ENCODE measurements at regions not wholly inside any gene's neighbourhood (a gene's known extent, or its start where the extent isn't known, plus 50 kb on each side); places are given as distances from the start of the nearest gene placed in this dataset.

DNA sequence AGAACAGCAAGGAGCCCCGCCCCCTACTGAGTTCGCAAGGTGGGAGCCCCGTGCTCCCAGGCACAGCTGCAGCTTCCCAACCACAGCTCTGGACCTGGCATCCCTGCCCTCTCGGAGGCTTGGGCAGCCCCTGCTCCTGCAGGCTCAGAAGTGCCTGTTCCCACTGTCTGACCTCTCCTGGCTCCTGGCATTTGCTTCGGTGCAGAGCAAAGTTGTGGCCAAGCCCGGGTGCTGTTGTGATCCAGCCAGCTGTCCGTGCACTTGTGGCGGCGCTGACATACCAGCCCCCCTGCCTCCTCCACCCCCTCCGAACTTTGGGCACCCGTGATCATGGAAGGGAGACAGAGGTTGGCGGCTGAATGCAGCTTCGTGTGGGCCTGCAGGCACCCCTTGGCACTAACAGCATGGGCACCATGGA, 1386.8 kb downstream of the PCDH9 start:
- no peak for ATAC-seq

DNA sequence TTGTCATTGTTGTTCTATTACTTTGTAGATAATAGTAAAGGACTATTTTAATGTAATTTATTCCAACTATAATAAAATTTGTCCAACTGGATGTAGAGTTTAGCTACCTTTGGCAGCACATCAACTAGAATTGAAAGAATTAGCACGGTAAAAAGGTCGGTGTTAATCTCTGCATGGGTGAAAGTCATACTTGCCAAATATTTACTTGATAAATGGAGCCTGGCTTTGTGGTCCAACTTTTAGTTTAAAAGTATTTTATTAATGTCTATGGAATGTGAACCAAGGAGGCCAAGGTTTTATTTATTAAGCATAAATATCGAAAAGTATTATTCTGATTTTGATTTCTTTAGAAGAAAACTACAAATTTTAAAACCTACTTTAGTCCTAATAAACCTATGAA, 1389.0 kb downstream of the PCDH9 start:
- TF ChIP-seq SNAI2 (CRISPR knock-in tag; IDR thresholded peaks at IDR 0.05): no peak
- no peak for TF ChIP-seq ESRRG (CRISPR knock-in tag; IDR thresholded peaks at IDR 0.05)
- no peak for TF ChIP-seq ZNF565 (CRISPR knock-in tag; conservative IDR thresholded peaks at IDR 0.05; ENCODE audit: low read depth)
- TF ChIP-seq, protein P1, sequence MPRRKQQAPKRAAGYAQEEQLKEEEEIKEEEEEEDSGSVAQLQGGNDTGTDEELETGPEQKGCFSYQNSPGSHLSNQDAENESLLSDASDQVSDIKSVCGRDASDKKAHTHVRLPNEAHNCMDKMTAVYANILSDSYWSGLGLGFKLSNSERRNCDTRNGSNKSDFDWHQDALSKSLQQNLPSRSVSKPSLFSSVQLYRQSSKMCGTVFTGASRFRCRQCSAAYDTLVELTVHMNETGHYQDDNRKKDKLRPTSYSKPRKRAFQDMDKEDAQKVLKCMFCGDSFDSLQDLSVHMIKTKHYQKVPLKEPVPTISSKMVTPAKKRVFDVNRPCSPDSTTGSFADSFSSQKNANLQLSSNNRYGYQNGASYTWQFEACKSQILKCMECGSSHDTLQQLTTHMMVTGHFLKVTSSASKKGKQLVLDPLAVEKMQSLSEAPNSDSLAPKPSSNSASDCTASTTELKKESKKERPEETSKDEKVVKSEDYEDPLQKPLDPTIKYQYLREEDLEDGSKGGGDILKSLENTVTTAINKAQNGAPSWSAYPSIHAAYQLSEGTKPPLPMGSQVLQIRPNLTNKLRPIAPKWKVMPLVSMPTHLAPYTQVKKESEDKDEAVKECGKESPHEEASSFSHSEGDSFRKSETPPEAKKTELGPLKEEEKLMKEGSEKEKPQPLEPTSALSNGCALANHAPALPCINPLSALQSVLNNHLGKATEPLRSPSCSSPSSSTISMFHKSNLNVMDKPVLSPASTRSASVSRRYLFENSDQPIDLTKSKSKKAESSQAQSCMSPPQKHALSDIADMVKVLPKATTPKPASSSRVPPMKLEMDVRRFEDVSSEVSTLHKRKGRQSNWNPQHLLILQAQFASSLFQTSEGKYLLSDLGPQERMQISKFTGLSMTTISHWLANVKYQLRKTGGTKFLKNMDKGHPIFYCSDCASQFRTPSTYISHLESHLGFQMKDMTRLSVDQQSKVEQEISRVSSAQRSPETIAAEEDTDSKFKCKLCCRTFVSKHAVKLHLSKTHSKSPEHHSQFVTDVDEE (CRISPR knock-in tag; IDR thresholded peaks at IDR 0.05): no peak
- no peak for TF ChIP-seq ARNTL (CRISPR knock-in tag; IDR thresholded peaks at IDR 0.05; ENCODE audit: borderline replicate concordance, low read depth)
- no peak for TF ChIP-seq GLIS3 (CRISPR knock-in tag; IDR thresholded peaks at IDR 0.05)
- TF ChIP-seq RARB (CRISPR knock-in tag; IDR thresholded peaks at IDR 0.05): no peak
- TF ChIP-seq PPARA (CRISPR knock-in tag; IDR thresholded peaks at IDR 0.05; ENCODE audit: borderline replicate concordance): no peak
- TF ChIP-seq ZFP30 (CRISPR knock-in tag; IDR thresholded peaks at IDR 0.05): no peak
- TF ChIP-seq, protein P2, sequence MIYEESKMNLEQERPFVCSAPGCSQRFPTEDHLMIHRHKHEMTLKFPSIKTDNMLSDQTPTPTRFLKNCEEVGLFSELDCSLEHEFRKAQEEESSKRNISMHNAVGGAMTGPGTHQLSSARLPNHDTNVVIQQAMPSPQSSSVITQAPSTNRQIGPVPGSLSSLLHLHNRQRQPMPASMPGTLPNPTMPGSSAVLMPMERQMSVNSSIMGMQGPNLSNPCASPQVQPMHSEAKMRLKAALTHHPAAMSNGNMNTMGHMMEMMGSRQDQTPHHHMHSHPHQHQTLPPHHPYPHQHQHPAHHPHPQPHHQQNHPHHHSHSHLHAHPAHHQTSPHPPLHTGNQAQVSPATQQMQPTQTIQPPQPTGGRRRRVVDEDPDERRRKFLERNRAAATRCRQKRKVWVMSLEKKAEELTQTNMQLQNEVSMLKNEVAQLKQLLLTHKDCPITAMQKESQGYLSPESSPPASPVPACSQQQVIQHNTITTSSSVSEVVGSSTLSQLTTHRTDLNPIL (CRISPR knock-in tag; IDR thresholded peaks at IDR 0.05; ENCODE audit: low read depth): no peak
- no peak for TF ChIP-seq BACH2 (CRISPR knock-in tag; IDR thresholded peaks at IDR 0.05; ENCODE audit: borderline replicate concordance)
- no peak for TF ChIP-seq TOX (CRISPR knock-in tag; IDR thresholded peaks at IDR 0.05; ENCODE audit: borderline replicate concordance)
- TF ChIP-seq, protein P3, sequence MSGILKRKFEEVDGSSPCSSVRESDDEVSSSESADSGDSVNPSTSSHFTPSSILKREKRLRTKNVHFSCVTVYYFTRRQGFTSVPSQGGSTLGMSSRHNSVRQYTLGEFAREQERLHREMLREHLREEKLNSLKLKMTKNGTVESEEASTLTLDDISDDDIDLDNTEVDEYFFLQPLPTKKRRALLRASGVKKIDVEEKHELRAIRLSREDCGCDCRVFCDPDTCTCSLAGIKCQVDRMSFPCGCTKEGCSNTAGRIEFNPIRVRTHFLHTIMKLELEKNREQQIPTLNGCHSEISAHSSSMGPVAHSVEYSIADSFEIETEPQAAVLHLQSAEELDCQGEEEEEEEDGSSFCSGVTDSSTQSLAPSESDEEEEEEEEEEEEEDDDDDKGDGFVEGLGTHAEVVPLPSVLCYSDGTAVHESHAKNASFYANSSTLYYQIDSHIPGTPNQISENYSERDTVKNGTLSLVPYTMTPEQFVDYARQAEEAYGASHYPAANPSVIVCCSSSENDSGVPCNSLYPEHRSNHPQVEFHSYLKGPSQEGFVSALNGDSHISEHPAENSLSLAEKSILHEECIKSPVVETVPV (CRISPR knock-in tag; IDR thresholded peaks at IDR 0.05): no peak
- no peak for TF ChIP-seq ISL1 (CRISPR knock-in tag; IDR thresholded peaks at IDR 0.05)
- no peak for TF ChIP-seq ZC3H10 (CRISPR knock-in tag; IDR thresholded peaks at IDR 0.05)
- TF ChIP-seq, protein P4, sequence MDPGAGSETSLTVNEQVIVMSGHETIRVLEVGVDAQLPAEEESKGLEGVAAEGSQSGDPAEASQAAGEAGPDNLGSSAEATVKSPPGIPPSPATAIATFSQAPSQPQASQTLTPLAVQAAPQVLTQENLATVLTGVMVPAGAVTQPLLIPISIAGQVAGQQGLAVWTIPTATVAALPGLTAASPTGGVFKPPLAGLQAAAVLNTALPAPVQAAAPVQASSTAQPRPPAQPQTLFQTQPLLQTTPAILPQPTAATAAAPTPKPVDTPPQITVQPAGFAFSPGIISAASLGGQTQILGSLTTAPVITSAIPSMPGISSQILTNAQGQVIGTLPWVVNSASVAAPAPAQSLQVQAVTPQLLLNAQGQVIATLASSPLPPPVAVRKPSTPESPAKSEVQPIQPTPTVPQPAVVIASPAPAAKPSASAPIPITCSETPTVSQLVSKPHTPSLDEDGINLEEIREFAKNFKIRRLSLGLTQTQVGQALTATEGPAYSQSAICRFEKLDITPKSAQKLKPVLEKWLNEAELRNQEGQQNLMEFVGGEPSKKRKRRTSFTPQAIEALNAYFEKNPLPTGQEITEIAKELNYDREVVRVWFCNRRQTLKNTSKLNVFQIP (CRISPR knock-in tag; IDR thresholded peaks at IDR 0.05; ENCODE audit: borderline replicate concordance, low read depth): no peak
- TF ChIP-seq CSDC2 (CRISPR knock-in tag; IDR thresholded peaks at IDR 0.05): no peak
- TF ChIP-seq TCF4 (CRISPR knock-in tag; IDR thresholded peaks at IDR 0.05; ENCODE audit: borderline replicate concordance): no peak
- no peak for ATAC-seq

More for the DNA sequence above, 1386.8 kb downstream of the PCDH9 start:
- TF ChIP-seq PPARA (CRISPR knock-in tag; IDR thresholded peaks at IDR 0.05; ENCODE audit: borderline replicate concordance) (no peak), RARB (CRISPR knock-in tag; IDR thresholded peaks at IDR 0.05) (no peak), ESRRG (CRISPR knock-in tag; IDR thresholded peaks at IDR 0.05) (no peak), ZNF8 (CRISPR knock-in tag; IDR thresholded peaks at IDR 0.05) (no peak), CSDC2 (CRISPR knock-in tag; IDR thresholded peaks at IDR 0.05) (no peak), ZC3H10 (CRISPR knock-in tag; IDR thresholded peaks at IDR 0.05) (no peak), ISL1 (CRISPR knock-in tag; IDR thresholded peaks at IDR 0.05) (no peak), OSR1 (CRISPR knock-in tag; IDR thresholded peaks at IDR 0.05) (no peak)
- TF ChIP-seq, protein P2 (CRISPR knock-in tag; IDR thresholded peaks at IDR 0.05; ENCODE audit: low read depth): no peak
- TF ChIP-seq, protein P4 (CRISPR knock-in tag; IDR thresholded peaks at IDR 0.05; ENCODE audit: borderline replicate concordance, low read depth): no peak
